ENCODE measurements at regions not wholly inside any gene's neighbourhood (a gene's known extent, or its start where the extent isn't known, plus 50 kb on each side); places are given as distances from the start of the nearest gene placed in this dataset.

DNA sequence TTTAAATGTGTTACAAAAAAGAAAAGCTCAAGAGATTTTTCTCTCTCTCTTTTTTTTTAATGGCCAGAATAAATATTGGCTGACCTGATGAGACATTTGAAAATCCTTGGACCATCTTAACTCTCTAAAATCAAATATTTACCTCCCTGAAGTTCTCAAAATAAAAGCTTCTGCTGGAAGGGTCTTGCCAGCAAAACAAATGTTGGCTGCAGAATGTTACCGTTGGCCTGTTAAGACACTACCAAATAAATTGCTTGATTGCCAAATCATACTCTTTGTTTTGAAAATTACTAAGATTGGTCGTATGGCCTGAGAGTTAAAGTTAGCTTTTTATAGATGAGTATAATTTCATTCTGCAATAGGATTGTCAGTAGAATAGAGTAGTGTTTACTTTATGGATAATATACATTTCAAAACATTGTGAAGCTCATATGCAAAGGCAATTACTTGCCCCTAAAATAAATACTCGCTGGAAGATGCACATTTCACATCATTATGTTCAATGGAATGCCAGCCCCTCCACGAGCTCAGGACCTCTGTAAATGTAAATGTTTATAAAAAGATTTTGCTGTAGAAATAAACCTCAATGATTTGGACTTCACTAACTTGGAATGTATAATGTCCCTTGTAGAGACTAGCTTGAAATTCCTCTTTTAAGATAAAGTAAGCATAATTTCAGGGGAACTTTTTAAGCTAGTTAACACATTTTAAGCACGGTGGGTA lies 193.4 kb downstream of the SOX11 start:
- Histone ChIP-seq H3K4me3 (no peak overlapping the region), H3K27ac (no peak overlapping the region), H3K9me3 (no peaks in the 10 kb centered on the region), H3K36me3 (no peaks in the 10 kb centered on the region), H3K4me1 (no peaks in the 10 kb centered on the region), H3K27me3 (no peaks in the 10 kb centered on the region)
- intact Hi-C loops (cut with DNase I), result no loop called here
- WGBS (ENCODE audit: insufficient coverage, low coverage, low lambda C conversion rate, missing lambda C conversion rate), result 30% methylated on average over 5 of the region's 5 CpGs
- DNase-seq, result no peak
- TF ChIP-seq, protein P1, sequence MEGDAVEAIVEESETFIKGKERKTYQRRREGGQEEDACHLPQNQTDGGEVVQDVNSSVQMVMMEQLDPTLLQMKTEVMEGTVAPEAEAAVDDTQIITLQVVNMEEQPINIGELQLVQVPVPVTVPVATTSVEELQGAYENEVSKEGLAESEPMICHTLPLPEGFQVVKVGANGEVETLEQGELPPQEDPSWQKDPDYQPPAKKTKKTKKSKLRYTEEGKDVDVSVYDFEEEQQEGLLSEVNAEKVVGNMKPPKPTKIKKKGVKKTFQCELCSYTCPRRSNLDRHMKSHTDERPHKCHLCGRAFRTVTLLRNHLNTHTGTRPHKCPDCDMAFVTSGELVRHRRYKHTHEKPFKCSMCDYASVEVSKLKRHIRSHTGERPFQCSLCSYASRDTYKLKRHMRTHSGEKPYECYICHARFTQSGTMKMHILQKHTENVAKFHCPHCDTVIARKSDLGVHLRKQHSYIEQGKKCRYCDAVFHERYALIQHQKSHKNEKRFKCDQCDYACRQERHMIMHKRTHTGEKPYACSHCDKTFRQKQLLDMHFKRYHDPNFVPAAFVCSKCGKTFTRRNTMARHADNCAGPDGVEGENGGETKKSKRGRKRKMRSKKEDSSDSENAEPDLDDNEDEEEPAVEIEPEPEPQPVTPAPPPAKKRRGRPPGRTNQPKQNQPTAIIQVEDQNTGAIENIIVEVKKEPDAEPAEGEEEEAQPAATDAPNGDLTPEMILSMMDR (IDR thresholded peaks at IDR 0.05), result no peak
- no peak for TF ChIP-seq POLR2A (IDR thresholded peaks at IDR 0.05)
- no peak for ATAC-seq

DNA sequence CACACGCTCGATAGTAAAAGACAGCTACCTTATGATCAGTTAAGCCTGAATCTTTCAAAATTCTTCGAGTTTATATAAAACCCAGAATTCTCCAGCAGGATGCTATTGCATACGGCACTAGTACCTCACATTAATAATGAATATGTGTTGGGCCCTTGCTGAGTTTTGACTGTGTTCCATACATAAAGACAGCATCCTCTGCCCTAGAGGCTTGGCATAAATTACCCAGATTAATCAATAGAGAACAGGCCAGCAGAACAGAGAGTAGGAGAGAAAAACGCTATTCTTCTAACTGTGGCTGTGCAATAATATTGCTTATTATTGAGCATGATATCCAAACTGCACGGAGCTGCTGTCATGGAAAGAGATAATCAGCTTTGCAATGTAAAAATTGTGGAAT lies 194.3 kb downstream of the SOX11 start:
- no peaks in the 10 kb centered on the region for H3K4me1 ChIP-seq
- 47% methylated on average over 6 of the region's 6 CpGs for WGBS (ENCODE audit: insufficient coverage, low coverage, low lambda C conversion rate, missing lambda C conversion rate)
- H3K9me3 ChIP-seq, result no peaks in the 10 kb centered on the region
- H3K27ac ChIP-seq, result no peak overlapping the region
- H3K27me3 ChIP-seq, result no peaks in the 10 kb centered on the region
- no peak for ATAC-seq
- TF ChIP-seq, protein P1 (IDR thresholded peaks at IDR 0.05), result no peak
- TF ChIP-seq POLR2A (IDR thresholded peaks at IDR 0.05), result no peak
- no peak overlapping the region for H3K4me3 ChIP-seq
- no peak for DNase-seq
- no peaks in the 10 kb centered on the region for H3K36me3 ChIP-seq
- intact Hi-C loops (cut with DNase I), result no loop called here

DNA sequence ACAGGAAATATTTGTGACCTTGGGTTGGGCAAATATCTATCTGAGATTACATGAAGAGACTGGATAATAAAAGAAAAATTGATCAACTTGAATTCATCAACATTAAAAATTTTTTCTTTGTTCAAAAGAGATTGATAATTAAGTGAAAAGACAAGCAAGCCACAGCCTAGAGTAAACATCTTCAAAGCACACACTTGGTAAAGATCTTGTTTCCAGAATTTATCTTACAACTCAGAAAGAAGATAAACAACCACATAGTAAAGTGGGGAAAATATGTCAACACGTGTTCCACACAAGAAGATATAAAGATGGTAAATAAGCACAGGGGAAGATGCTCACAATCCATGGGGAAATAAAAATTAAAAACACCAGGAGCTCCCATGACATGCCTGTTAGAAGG lies 195.9 kb downstream of the SOX11 start:
- no peak overlapping the region for H3K4me3 ChIP-seq
- intact Hi-C loops (cut with DNase I), result no loop called here
- no peaks in the 10 kb centered on the region for H3K9me3 ChIP-seq
- 0% methylated on average over 1 of the region's 1 CpG for WGBS (ENCODE audit: insufficient coverage, low coverage, low lambda C conversion rate, missing lambda C conversion rate)
- no peak for TF ChIP-seq POLR2A (IDR thresholded peaks at IDR 0.05)
- TF ChIP-seq, protein P1 (IDR thresholded peaks at IDR 0.05), result no peak
- H3K27me3 ChIP-seq, result no peaks in the 10 kb centered on the region
- DNase-seq, result no peak
- H3K4me1 ChIP-seq, result no peaks in the 10 kb centered on the region
- no peaks in the 10 kb centered on the region for H3K36me3 ChIP-seq
- no peak overlapping the region for H3K27ac ChIP-seq
- ATAC-seq, result no peak

DNA sequence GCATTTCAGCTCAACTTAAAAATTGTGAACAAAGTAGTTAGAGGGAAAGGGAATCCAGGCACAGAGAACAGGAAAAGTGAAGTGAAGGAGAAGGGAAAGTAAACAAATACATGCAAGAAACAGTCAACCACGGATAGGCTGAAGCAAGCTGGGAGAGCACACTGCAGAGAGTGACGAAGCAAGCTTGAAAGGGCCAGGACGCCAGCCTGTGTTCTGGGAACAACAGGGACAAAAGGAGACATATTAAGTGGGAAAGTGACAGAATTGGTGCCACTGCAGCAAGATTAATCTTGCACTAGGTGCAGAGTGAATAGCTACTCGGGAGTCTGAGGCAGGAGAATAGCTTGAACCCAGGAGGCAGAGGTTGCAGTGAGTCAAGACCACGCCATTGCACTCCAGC lies 197.3 kb downstream of the SOX11 start:
- Histone ChIP-seq H3K4me1 (no peaks in the 10 kb centered on the region), H3K4me3 (no peak overlapping the region), H3K9me3 (no peaks in the 10 kb centered on the region), H3K27me3 (no peaks in the 10 kb centered on the region), H3K27ac (no peak overlapping the region), H3K36me3 (no peaks in the 10 kb centered on the region)
- ATAC-seq, result no peak
- DNase-seq, result no peak
- intact Hi-C loops (cut with DNase I), result no loop called here
- WGBS (ENCODE audit: insufficient coverage, low coverage, low lambda C conversion rate, missing lambda C conversion rate), result 10% methylated on average over 5 of the region's 5 CpGs
- no peak for TF ChIP-seq POLR2A (IDR thresholded peaks at IDR 0.05)
- TF ChIP-seq, protein P1 (IDR thresholded peaks at IDR 0.05), result no peak

All from right lobe of liver (tissue), 6 donors.